Neural crest cell (in vitro differentiated cells): ENCODE measurements at regions not wholly inside any gene's neighbourhood (a gene's known extent, or its start where the extent isn't known, plus 50 kb on each side); places are given as distances from the start of the nearest gene placed in this dataset.

Experiments used
- DNase-seq: peaks from one replicate; pipeline ENCODE4 v3.0.0; 2021; ENCODE audit warnings: low read depth, mixed read lengths, low spot score
- H3K27ac Mint-ChIP-seq: one replicate; pipeline ENCODE4 v1.8.0; 2021; ENCODE audit warnings: mild to moderate bottlenecking, mixed read lengths; ENCODE audit not compliant: unreplicated experiment
- H3K27me3 Mint-ChIP-seq: 2 replicates; pipeline ENCODE4 v1.8.0; 2021; ENCODE audit warnings: low read depth, mild to moderate bottlenecking, mixed read lengths
- H3K36me3 Mint-ChIP-seq: 2 replicates; pipeline ENCODE4 v1.8.0; 2021; ENCODE audit warnings: low read depth, mild to moderate bottlenecking, mixed read lengths
- H3K4me1 Mint-ChIP-seq: 2 replicates; pipeline ENCODE4 v1.8.0; 2021; ENCODE audit warnings: mixed read lengths
- H3K4me3 Mint-ChIP-seq: one replicate; pipeline ENCODE4 v1.8.0; 2021; ENCODE audit warnings: mild to moderate bottlenecking, mixed read lengths
- H3K9me3 Mint-ChIP-seq: 2 replicates; pipeline ENCODE4 v1.8.0; 2021; ENCODE audit warnings: mixed read lengths
- TF ChIP-seq, protein P1 (sequence below): fragments of 200-600 bp; sonication (generic); conservative IDR thresholded peaks from 2 replicates; pipeline ENCODE4 v1.5.0; 2021; ENCODE audit warnings: antibody characterized with exemption, mild to moderate bottlenecking

- Mint-ChIP-seq H3K9me3 (no peaks in the 10 kb centered on the region), H3K4me3 (no peak overlapping the region), H3K4me1 (peaks cover 4% of the 10 kb centered on the region), H3K27me3 (no peaks in the 10 kb centered on the region), H3K36me3 (no peaks in the 10 kb centered on the region), H3K27ac (no peak overlapping the region)
- TF ChIP-seq, protein P1, sequence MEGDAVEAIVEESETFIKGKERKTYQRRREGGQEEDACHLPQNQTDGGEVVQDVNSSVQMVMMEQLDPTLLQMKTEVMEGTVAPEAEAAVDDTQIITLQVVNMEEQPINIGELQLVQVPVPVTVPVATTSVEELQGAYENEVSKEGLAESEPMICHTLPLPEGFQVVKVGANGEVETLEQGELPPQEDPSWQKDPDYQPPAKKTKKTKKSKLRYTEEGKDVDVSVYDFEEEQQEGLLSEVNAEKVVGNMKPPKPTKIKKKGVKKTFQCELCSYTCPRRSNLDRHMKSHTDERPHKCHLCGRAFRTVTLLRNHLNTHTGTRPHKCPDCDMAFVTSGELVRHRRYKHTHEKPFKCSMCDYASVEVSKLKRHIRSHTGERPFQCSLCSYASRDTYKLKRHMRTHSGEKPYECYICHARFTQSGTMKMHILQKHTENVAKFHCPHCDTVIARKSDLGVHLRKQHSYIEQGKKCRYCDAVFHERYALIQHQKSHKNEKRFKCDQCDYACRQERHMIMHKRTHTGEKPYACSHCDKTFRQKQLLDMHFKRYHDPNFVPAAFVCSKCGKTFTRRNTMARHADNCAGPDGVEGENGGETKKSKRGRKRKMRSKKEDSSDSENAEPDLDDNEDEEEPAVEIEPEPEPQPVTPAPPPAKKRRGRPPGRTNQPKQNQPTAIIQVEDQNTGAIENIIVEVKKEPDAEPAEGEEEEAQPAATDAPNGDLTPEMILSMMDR: no peak
- no peak for DNase-seq
Observed at GRCh38 chr15:35752134-35752466, 206.1 kb upstream of the DPH6 start.

DNA sequence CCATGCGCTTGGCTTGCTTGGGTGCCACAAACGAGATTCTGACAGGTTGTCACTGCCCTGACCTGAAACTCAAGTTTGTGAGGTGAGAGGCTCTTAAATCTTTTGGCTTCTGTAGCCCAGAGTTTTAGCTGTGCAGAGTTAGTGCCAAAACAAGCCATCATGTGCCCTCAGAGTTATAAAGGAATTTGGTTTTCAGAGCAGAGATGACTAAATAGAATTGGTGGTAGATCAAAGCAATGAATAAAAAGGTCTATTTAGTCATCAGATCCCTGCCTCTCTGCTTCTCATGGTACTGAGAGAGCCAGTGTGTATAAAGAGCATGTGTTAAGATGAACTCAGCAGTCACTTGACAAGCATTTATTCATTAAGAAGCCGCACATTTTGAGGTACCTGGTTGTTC is 207.5 kb upstream of the DPH6 start:
- Mint-ChIP-seq H3K4me1 (peaks cover 4% of the 10 kb centered on the region), H3K4me3 (no peak overlapping the region), H3K27ac (no peak overlapping the region), H3K36me3 (no peaks in the 10 kb centered on the region), H3K9me3 (no peaks in the 10 kb centered on the region), H3K27me3 (no peaks in the 10 kb centered on the region)
- TF ChIP-seq, protein P1: no peak
- DNase-seq: no peak

DNA sequence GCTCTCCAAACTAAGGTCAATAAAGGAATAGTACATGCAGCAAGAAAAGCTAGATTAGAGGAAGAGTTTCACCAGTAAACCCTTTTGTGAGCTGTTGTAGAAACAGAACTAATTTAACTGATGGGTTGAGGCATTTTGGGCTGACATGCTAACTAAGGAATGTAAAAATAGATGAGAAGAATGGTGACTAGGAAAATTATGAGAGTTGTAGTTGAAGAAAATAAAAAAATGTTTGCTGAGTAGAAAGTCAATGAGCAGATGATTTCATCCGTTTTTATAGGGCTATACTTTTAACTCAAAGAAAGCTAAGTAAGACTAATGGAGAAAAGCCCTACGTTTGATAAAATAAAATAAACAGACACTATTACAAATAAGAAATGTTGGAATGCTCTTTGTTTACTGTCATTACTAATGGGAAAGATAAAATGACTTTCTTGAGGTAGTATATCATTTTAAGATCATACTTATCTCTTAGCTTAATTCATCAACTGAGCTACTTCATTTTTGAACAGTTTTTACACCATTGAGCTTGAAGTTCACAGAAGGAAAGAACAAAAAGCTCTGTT is 209.4 kb upstream of the DPH6 start:
- Mint-ChIP-seq H3K4me1 (peaks cover 4% of the 10 kb centered on the region), H3K27me3 (no peaks in the 10 kb centered on the region), H3K4me3 (no peak overlapping the region), H3K27ac (no peak overlapping the region), H3K9me3 (no peaks in the 10 kb centered on the region), H3K36me3 (no peaks in the 10 kb centered on the region)
- TF ChIP-seq, protein P1: no peak
- no peak for DNase-seq

DNA sequence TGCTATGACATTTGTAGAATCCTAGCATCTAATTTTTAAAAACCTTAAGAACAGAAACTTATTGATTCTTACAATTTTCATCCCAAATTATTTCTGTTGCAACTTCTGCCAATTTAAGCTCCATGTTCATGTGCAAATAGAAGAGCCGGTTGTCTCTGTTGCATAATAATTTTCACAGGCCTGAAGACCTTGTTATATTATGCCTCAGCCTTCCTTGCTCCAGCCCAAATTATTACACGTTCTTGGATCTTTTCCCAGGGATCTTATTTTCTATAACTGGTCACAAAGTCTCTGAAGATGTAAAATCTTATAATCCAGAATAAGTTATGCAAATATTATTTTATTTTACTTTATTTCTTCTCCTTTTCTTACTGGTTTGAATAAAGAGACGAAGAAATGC is 210.7 kb upstream of the DPH6 start:
- H3K4me1 Mint-ChIP-seq: peaks cover 3% of the 10 kb centered on the region

DNA sequence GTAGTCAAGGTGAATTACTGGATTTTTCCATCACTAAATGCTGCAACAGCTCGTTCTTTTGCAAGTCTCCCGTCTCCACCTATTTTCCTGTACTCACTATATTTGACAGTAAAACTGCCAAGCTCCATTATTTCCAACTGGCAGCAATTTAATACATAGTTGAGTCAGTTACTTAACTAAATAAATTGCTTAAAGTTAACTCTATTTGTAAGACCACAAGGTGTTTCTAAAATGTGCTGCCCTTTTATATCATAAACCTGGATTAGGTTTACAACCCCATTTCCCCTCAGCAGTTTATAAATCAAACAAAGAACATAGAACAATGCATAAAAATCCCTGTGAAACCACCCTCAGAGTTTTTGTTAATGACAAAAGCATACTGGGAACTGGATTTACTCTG is 211.4 kb upstream of the DPH6 start:
- Mint-ChIP-seq H3K4me1 (no peaks in the 10 kb centered on the region), H3K9me3 (no peaks in the 10 kb centered on the region), H3K36me3 (no peaks in the 10 kb centered on the region), H3K27ac (no peak overlapping the region), H3K27me3 (no peaks in the 10 kb centered on the region), H3K4me3 (no peak overlapping the region)
- TF ChIP-seq, protein P1: no peak
- no peak for DNase-seq

More for the DNA sequence above, 210.7 kb upstream of the DPH6 start:
- Mint-ChIP-seq H3K4me3 (no peak overlapping the region), H3K27me3 (no peaks in the 10 kb centered on the region), H3K36me3 (no peaks in the 10 kb centered on the region), H3K27ac (no peak overlapping the region), H3K9me3 (no peaks in the 10 kb centered on the region)
- TF ChIP-seq, protein P1: no peak
- no peak for DNase-seq

DNA sequence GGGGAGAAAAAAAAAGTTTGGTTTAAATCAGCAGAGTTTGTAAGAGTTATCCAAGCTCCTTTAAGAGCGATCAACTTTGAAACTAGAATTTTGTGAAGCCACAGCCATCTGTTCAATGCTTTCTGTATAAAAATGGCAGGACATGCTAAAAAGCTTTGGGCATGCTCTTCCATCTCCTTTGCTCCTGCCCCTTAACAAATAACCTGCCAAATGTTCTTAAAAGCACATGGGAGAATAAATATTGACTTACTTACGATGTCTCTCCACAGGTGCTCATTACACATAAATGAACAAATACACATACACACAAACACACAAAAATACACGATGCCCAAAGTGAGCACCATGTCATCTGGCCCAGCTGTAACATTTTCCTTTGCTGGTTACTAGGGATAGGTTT is 211.8 kb upstream of the DPH6 start:
- Mint-ChIP-seq H3K27me3 (no peaks in the 10 kb centered on the region), H3K36me3 (no peaks in the 10 kb centered on the region), H3K27ac (no peak overlapping the region), H3K4me1 (no peaks in the 10 kb centered on the region), H3K4me3 (no peak overlapping the region), H3K9me3 (no peaks in the 10 kb centered on the region)
- no peak for DNase-seq
- TF ChIP-seq, protein P1: no peak
